ENCODE measurements at regions not wholly inside any gene's neighbourhood (a gene's known extent, or its start where the extent isn't known, plus 50 kb on each side); places are given as distances from the start of the nearest gene placed in this dataset.

DNA sequence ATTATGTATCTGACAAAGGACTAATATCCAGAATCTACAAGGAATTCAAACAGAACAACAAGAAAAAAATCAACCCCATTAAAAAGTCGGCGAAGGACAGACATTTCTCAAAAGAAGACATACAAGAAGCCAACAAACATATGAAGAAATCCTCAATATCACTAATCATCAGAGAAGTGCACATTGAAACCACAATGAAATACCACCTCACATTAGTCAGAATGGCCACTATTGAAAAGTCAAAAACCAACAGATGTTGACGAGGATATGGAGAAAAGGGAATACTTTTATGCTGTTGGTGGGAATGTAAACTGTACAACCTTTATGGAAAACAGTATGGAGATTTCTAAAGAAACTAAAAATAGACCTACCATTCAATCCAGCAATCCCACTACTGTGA, 233.1 kb upstream of the PLSCR5 start:
- no peak for DNase-seq (ENCODE audit: low spot score)

DNA sequence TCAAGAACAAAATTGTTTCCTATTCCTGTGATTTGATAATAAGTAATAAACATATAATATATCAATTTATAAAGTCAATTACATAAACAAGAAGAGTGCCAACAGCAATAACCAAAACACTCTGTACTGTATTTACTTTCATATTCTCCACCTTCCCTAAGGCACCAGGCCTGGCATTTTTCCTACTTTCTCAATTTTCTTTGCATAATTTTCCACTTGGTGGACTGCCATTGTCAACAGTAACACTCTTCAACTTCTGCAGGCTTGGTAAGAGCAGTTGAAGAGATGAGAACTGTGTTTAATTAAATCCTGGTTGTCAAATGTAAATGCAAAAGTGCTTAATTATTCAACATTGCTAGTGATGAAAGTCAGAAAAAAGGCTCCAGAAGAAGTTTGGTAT, 229.8 kb upstream of the PLSCR5 start:
- DNase-seq (ENCODE audit: low spot score): no peak

DNA sequence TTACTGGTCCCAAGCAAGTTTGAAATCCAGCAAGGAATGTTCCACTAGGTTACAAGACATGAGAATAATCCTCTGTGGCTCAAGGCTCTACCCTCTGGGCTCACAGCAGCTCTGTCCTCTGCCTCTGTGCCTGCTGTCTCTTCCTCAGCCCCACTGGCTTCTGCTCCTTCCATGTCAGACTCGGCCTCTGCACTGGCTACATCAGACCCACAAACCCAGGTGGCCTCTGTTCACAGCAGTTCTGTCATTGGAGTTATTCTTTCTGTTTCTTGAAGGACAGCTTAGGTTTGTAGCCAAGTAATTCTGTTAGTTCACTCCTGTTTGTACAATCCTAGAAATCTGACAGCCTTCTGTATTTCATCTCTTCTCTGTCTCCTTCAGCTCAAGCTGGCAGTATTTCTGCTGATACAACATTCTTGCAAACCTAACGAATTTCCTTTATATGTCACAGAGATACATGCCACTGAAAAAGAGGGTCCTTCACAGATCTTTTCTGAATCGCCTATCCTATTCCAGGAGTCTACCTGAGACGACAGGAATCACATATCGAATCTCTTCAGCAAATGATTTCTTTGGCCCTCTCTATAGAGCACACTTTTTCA, 227.8 kb upstream of the PLSCR5 start:
- DNase-seq (ENCODE audit: low spot score): no peak

DNA sequence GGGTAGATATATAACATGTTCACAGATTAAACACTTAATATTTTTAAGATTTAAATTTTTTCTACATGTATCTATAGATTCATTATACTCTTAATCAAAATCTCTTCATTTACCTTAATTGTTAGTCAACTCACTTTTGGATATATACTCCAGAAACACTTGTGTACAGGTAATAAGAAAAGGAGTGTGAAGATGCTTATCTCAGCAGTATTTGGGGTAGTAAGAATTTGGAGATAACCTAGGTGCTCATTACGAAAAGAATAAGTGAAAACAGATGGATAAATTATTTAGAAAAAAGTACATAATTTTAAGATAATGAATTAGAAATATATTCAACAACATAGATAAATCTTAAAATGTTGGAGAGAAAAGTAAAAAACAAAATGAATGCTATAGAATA, 226.5 kb upstream of the PLSCR5 start:
- DNase-seq (ENCODE audit: low spot score): no peak

DNA sequence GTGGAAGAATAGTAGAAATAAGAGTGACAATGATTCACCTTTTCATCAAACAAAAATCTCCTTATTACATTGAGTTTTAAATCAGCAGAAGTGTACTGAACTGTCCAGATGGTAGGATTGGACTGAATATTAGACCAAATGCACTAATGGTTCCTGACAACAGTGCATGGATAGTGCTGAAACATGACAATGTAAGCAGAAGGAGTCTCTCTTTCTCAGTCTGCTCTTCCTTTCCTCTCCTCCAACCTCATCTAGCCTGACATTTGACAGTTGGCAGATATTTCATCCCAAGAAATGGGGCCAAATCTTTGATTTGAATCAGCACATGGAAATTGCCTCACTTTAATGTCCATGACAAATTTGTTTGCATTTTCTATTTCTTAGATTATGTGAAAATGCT, 225.1 kb upstream of the PLSCR5 start:
- DNase-seq (ENCODE audit: low spot score): no peak

DNA sequence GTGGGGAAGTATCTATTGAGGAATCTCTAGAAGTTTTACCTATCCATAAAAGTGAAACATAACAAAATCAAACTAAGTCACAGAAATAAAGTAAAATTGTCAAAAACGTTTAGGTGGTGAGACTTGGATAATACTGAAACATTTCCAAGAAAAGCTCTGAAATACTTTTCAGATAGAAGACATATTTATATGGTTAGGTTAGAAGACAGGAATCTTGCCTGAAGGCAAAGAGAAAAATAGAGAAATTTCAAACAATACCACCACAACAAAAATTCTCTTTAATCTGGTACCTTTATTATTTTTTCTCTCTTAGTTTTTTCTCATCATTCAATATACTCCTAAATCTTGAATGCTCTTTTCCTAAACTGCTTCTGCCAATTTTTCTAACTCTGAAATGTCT, 222.7 kb upstream of the PLSCR5 start:
- DNase-seq (ENCODE audit: low spot score): no peak

DNA sequence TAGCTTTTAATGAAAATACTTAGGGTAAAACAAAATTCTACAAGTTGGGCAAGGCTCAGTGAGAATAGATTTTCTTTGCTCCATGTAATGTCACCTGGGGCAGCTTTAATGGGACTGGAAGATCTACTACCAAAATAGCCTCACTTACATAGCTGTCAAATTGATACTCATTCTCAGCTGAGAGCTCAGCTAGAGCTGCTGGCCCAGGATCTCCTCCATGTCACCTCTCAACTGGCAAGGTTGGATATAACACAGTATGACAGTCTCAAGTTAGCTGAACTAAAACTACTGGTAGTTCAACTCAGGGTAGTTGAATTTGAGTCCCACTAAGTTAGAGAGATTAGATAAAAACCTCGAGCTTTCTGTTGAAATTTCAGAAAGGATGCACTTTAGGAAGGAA, 218.5 kb upstream of the PLSCR5 start:
- DNase-seq (ENCODE audit: low spot score): no peak

DNA sequence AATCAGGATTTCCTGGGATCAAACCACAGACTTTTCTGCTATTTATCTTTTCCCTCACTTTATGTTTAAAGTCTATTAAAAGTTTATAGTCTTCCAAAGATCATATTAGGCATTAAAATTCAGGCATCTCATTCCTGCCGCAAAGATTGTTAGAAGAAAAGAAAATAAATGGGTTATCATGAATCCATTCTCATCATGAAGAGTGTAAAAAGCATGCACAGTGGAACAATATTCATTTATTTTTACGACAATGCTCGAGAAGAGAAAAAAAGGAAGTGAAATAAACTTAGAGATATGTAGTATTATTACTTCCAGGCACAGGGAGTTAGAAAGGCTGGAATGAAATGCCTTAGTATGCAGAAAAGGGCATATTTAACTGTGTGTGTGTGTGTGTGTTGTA, 213.7 kb upstream of the PLSCR5 start:
- no peak for DNase-seq (ENCODE audit: low spot score)

DNA sequence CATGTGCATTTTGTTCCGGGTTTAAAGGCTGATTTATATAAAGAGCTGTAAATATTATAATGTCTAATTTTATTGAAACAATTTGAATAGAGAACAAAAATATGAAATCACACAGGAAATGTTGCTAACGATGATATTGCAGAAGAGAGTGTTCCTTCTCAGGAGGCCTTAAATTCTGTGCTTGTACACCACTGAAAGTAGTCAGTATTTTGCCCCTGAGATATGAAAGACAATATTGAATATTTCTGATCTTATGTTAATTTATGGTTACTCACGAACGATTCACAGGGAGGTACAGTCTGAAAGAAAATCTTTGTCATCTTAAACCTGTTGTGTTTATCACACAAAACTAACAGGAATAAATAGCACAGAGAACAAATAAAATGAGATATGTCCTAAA, 213.2 kb upstream of the PLSCR5 start:
- DNase-seq (ENCODE audit: low spot score): no peak

DNA sequence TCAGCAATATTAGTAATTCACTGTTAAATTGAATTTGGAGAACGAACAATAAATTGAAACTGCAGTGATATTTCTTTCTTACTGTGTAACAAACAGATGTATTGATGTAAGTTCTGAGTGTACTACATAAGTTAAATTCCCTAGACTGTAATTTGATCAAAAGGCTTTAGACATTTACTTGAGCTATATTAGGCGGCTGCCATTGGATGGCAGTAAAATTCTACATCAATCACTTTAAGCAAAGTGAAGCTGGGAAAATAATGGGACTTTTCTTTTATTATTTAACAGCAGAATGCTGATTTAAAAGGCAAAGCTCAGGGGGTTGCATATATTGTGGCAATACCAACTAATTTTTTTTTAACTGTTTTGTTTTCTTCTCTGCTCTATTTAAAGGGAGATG, 212.6 kb upstream of the PLSCR5 start:
- peak; percentile 1 for DNase-seq (ENCODE audit: low spot score)

DNA sequence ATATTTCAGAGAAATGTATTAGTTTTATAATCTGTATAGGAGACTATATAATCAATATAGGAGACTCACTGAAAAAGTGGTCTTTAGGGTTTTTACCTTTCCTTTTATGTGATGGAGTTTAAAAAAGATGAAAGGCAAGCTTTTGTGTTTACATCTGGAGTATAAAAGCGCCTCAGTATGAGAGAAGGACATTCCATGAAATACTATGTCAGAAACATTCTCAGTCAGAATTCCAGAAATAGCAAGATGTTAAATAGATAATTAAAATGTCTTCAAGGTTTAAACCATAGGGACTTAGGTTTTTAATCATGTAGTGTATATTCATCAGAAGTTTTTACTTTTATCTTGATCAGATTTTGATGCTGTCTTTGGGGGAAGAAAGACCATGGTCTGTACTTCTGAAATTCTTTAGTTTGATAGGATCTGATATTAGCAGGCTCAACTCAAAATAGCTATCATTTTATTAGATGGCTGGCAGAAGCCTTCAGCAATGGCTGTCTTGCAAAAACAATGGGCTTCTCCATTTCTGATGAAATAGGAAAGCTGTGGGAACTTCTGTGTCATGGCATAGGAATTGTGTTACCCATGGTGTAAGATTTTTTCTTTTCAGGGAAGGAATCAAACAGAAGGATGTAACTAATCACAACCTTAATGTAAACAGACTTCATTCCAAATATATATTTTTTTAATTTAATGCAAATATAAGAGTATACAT, 209.6 kb upstream of the PLSCR5 start:
- no peak for DNase-seq (ENCODE audit: low spot score)

DNA sequence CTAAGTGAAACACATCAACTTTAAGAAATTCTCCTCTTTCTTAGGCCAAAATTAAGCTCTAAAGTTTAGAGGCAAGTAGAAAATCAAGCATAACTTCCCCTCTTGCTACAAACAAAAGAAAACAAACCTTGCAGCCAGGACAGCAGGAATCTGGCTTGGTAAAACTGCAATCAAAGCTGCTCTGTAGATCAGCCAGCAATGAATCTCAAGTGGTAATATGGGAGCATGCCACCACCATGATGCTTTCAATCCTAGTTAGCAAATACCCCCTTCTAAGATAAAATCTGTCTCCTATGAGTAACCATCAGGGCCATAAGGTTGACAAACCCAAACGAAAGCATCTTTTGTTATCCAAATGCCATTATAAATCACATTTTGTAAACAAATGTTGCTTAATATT, 208.3 kb upstream of the PLSCR5 start:
- DNase-seq (ENCODE audit: low spot score): no peak

DNA sequence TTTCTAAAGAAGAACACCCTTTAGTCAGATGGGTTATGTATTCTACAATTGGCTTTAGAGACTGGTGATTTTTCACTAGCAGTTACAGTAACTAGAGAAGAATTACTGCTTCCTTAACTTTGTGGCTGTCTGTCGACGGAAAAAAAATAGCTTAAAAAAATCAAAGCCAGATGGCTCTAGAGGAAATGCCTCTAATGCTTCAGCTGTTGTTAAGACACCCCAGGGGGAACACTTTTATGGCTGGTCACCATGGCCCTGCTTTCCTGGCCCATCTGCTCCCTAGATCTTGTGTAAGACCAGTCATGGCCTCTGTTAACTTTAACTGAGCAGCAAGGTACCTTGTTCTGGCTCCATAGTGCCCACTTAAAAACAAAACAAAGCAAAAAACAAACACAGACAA, 198.6 kb upstream of the PLSCR5 start:
- no peak for DNase-seq (ENCODE audit: low spot score)

DNA sequence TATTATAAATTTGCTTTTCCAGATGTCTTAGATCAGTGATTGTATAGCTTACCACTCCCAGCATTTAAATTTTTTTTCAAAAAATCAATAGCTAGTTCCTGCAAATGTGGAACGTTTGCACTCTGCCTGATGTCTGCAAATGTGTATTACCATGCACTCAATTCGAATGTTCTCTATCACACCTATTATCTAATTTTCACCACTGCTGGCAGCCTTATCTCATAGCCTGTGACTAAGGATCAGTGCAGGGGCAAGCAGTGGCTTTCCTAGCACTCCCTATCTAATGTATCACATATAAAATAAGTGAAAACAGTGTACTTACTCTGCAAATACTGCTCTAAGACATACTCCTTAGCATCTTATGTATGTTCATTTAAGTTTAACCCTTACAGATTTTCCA, 196.3 kb upstream of the PLSCR5 start:
- no peak for DNase-seq (ENCODE audit: low spot score)

DNA sequence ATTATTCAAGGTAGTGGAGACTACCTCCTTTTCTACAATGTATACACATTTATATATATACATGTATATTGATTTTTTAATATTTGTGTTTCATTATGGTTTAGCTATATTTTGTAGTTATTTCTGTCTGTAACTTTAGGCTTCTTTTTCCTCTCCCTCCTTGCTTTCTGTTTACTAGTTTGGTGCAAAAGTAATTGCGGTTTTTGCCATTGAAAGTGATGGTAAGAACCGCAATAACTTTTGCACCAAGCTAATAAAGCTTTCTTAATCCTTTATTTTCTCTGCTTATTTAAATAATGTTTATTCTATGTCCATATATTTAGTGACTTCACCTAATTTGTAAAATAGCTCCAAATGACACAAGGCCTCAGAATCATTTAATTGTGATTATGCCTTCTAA, 195.3 kb upstream of the PLSCR5 start:
- no peak for DNase-seq (ENCODE audit: low spot score)

DNA sequence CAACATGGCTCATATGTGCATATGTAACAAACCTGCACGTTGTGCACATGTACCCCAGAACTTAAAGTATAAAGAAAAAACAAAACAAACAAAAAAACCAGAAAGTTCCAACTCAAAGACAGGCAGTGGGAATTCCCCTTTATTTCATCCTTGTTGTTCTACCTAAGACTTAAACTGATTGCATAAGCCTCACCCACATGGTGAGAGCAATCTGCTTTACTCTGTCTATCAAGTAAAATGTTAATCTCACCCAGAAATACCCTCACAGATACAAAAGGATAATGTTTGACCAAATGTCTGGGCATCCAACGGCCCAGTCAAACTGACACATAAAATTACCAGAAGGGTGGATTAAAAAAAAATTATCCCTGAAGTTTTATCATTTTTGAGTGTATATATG, 190.9 kb upstream of the PLSCR5 start:
- no peak for DNase-seq (ENCODE audit: low spot score)

DNA sequence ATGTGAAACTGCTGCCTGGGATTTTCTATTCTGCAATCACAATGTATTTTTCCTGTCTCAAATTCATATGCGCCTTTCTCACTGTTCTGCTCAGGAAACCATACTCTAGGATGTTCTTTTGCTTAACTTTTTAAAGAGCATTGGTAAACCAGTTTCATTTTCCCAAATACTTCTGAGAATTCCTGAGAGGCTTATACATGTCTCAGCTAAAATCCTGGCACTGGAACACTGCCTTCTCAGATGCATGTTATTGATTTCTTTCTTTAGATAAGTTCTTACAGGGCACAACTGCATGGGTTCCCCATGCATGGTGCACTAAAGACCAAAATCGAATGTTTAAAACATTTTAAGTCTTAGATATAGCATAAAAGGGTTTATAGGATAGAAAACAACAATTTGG, 178.3 kb upstream of the PLSCR5 start:
- DNase-seq (ENCODE audit: low spot score): no peak

DNA sequence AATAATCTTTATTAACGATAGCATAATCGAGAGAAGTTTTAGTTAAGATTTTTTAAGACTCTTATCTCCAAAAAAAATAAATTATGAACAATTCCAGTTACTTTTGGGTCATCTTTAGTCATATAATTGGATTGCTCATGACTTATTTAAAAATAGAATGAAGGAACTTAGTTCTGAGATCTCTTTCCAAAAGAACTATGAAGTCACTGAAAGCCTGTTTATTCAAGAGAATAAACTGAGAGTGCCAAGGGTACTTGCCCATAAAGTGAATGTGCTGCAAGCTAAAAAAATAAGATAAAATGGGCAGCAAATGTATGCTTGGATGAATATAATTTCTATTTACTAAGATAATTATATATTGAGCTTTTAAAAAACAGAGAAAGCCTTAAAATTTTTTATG, 176.5 kb upstream of the PLSCR5 start:
- no peak for DNase-seq (ENCODE audit: low spot score)

DNA sequence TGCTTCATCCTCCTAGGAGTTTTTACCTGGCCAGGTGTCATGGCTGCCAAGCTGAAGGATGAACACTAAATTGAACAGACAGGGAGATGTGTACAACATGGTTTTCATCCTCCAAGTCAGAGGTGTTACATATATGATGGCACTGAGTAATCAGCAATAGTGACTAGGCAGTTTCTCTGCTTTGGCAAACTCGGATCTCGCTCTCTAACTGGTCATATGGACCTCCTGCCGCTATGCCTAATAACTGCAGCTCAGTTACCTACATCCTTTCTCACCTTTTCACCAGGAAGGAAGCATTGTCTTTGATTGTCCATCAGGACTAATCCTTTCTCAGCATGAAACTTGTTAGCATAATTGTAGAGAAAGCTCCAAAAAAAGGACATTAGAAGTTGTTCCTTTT, 175.9 kb upstream of the PLSCR5 start:
- DNase-seq (ENCODE audit: low spot score): no peak

DNA sequence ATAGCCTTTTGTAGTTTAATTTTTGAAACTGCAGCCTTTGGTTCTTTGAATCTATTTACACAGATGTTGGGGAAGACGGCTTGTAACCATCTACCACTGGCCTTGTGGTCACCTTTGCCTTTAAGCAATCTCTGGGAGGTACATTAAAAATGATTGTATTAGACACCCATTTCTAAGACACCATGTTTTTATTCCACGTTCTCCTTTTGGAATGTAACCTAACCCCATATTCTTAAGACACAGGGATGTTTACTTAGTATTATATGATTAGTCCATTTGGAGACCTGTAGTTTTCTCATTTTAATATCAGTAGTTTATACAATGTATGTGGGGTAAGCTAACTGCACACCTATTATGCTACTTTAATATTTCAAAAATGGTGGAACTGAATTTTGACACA, 175.1 kb upstream of the PLSCR5 start:
- no peak for DNase-seq (ENCODE audit: low spot score)

DNA sequence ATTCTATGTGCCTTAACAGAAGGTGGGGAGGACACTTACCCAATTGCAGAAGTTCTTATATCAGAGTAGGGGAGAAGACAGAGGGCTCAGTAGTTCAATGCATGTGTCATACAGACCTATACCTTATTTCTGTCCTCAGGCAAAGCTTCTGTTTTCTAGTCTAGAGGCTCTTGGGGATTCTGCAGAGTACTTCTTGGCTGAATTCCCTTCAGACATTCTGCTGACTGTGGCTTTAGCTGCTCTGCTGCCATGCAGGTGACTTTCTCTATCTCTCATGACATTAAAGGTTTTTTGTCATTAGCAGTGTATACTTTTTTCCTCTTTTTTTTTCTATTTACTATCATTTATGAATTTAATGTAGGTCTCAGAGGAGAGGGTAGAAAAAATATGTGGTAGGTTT, 172.8 kb upstream of the PLSCR5 start:
- DNase-seq (ENCODE audit: low spot score): no peak

DNA sequence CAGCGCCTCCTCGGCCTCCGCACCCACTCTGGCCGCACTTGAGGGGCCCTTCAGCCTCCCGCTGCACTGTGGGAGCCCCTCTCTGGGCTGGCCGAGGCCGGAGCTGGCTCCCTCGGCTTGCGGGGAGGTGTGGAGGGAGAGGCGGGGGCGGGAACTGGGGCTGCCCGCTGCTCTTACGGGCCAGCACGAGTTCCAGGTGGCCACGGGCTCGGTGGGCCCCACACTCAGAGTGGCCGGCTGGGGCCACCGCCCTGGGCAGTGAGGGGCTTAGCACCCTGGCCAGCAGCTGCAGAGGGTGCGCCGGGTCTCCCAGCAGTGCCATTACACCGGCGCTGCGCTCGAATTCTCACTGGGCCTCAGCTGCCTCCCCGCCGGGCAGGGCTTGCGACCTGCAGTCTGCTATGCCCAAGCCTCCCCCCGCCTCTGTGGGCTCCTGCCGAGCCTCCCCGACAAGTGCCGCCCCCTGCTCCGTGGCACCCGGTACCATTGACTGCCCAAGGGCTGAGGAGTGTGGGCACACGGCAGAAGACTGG, 167.1 kb upstream of the PLSCR5 start:
- no peak for DNase-seq (ENCODE audit: low spot score)

DNA sequence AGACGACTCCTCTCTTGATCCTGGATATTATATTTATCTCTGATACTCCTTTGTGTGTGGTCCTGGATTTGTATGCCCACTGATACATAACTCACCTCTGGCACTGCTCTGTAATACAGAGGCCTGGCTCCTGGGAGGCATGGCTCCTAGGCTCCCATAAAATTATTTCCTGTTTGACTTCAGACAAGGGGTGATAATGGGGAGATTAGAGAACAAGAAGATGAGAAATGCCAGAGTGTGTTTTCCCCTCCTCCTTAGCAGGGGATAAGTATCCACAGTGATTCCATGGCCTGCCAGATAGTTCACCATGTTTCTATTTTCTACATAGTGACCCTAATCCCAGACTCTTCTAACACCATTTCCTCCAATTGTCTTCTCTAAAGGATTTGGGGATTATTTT, 165.7 kb upstream of the PLSCR5 start:
- no peak for DNase-seq (ENCODE audit: low spot score)

DNA sequence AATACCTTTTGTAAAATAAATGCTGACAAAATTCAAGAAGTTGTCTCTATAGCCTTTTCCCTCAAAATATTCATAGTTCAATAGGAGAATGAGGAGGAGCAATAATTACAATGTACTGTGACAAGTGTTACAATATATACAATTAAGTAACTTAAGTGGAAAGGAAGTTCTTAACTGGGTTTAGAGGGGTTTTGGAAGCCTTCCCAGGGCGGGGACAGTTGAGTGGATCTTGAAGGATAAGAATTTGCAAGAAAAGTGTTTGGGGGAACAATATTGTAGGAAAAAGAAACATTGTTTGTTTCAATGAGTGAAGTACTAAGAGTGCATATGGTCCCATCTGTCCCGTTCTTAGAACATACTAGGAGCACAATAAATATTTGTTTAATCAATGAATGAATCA, 165.2 kb upstream of the PLSCR5 start:
- DNase-seq (ENCODE audit: low spot score): no peak

All from putamen (tissue), 1 donor.